Activated CD4-positive, CD25-positive, alpha-beta regulatory T cell (primary cell): ENCODE measurements at regions not wholly inside any gene's neighbourhood (a gene's known extent, or its start where the extent isn't known, plus 50 kb on each side); places are given as distances from the start of the nearest gene placed in this dataset.

ENCODE experiments used
- DNase-seq, 4 experiments: peaks; one replicate each; lab custom pipeline; 2025; lab: John Stamatoyannopoulos, UW

DNA sequence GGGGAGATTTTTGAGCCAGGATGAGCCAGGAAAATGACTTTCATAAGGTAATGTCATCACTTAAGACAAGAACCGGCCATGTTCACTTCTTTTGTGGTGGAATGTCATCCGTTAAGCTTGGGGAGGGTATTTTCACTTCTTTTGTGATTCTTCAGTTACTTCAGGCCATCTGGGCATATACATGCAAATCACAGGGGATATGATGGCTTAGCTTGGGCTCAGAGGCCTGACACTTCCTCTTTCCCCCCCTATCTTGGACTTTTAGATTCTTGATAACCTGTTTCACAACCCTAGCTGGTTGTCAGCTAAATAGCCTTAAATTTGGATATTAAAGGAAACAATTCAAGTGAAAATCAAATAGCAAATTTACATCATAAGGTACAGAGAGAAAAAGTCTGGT, 986.0 kb downstream of the NLGN4Y start:
- DNase-seq, result no peak

DNA sequence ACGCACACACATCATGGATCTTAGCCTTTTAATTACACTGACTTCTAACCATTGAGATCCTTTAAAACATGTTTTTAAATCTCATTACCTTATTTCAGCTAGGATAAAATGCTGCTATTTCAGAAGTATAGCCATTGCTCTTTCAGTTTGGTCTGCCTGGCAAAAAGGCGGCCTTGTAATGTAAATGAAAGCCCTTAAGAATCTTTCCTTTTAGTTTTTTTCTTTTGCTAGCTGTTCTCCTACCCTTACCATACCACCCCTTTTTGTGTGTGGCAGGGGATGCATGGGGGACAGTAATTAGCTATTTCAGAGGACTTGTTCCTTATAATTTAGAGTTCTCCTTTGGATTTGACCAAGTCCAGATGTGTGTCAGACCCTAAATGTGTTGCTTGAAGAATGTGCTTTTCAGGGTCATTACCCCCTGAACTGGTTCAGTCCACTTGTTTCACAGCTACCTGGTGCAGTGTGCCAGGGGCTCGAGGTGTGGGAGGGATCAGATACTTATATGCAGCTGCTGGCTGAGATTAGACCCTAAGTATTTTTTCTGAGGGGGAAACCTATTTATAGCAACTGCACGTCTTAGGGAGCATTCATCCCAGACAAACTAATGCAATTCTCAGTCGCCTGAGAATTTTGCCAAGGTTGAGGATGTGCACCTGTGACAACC, 986.8 kb downstream of the NLGN4Y start:
- DNase-seq, result no peak

DNA sequence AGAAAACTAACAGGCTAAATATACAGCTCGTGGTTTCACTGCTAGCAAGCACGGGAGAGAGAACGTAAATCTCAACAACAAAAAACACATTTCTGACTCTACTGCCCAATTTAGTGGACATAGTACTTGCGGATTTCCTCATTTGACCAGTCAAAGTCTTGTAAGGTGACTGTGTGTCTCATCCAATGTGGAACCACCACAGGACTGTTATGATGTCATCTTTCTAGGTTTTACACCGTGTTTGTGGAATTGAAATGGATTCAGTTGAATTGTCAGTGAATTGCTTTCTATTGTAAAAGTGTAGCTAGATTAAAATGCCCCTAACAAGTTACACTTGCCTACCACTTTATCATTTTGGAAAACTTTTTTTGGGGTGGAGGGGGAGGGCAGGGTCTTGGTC, 1010.8 kb downstream of the NLGN4Y start:
- no peak for DNase-seq

DNA sequence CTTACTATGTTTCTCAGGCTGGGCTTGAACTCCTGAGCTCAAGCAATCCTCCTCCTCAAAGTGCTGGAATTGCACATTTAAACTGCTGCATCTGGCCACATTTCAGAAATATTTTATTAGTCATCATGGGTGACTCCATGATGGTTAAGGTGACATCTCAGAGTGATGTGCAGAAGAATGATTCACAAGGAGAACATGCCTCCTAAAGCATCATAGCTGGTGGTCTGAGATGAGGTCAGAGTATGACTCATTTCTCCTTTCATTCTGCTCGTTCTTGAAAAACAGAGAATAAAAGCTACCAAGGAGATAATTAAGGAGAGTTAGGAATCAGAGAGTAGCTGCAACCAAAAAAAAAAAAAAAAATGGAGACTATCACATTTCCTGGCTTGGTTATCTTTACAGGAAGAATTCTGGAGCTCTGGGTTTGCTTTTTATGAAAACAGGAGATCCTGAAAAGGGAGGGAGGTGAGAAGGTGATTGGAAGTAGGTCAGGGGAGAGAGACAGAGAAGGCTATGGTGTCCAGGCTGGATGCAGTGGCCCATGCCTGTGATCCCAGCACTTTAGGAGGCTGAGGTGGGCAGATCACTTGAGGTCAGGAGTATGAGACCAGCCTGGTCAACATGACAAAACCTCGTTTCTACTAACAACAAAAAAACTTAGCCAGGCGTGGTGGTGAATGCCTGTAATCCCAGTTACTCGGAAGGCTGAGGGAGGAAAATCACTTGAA, 1011.6 kb downstream of the NLGN4Y start:
- no peak for DNase-seq

DNA sequence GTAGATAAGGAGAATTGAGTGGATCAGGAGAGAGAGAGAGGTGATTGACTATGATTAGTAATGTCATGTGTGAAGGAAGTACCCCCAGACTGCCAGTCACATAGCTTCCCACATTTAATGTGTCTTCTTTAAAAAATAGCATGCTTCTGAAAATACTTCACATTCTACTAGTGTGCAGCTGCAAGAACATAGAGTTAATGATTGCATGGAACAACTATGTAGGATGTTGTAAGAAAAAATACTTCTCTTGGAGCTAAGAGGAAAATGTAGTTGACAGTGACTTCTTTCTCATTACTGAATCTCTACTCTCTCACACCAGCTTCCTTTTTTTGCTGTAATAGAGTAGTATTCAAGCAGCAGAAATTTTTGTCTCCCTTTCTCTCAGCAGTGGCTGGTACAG, 1016.2 kb downstream of the NLGN4Y start:
- DNase-seq, result no peak

DNA sequence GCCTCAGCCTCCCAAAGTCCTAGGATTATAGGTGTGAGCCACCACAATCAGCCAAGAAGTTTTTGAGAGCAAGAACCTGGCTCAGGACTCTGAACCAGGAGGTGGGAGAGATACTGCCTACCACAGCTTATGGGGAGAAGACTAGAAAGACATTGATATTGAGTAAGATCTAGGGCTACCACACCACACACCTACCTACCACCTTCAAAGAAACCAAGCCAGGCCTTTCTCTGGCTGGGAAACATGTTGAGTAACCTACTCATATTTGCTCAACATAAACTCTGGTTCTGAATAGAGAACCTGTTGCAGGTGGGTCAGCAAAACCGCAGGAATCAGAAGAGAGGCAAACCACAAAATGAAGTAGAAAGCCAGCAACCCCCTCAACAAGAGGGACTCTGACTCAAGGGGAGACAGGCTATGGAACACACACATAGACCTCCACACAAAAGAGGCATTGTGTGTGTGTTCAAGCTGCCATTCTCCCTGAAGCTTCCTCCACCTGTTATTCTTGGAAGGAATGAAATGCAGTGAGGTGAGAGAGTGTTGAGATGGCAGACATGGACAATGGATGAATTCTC, 1021.9 kb downstream of the NLGN4Y start:
- no peak for DNase-seq

DNA sequence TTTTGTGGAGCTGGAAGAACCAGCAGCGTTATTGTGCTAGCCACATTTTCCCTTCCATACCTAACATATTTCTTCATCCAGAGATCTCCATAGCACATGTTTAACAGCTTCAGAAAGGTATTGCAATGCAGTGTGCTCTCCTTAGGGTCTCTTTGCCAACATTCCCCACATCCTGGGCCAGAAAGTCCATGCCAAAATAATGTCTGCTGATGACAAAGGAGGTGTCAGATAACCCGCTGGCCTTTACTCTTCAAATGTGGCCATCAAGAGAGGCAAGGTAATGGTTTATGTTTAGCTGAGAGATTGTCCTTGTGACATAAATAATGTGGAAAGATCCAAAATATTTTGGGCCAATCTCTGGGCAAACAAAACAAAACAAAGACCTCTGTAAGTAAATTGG, 1027.7 kb downstream of the NLGN4Y start:
- DNase-seq, result no peak

DNA sequence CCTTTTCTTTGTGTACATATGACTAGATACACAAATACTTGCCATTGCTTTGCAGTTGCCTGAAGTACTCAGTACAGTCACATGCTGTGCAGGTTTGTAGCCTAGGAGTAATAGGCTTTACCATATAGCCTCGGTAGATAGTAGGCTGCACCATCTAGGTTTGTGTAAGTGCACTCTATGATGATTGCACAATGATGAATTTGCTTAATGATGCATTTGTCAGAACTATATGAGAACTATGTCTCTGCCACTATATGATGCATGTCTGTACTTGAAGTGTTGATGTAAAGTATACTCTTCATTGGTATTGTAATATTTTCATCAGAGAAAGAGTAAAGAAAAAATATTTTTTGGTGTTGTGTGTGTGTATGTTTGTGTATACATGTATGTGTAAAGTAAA, 1030.7 kb downstream of the NLGN4Y start:
- DNase-seq, result no peak

DNA sequence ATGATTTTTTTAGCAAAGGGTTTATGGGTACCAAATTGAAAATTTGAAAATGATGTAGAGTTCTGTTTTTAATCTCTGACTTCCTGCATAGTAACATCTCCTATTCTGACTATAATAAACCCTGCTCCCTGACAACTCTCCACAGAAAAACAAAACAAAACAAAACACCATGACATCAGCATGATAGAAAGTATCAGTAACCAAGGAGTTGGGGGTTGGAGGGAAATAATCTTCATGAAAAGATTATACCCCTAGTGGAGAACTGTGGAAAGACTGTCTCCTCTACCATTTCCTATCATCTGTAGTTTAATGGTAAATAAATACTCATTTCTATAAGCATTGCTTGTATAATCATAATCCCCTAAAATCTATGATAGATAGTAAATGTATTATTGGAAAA, 1034.8 kb downstream of the NLGN4Y start:
- no peak for DNase-seq

DNA sequence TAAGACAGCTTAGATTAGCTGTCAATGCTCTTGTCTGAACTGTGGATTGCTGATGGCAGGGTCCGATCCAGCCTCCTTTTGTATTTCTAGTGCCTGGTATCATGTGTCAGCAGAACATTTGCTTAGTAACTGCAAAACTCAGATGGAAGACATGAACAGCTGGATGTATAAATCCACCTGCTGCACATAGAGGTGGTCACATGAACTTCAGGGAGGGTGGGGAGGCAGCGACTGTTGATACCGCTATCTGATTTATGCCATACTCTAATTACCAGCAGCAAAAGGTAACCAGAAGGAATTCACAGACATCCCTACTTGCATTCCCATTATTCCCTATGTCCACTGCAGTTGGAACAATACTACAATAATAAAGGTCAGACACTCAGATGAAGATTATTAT, 1036.5 kb downstream of the NLGN4Y start:
- no peak for DNase-seq

DNA sequence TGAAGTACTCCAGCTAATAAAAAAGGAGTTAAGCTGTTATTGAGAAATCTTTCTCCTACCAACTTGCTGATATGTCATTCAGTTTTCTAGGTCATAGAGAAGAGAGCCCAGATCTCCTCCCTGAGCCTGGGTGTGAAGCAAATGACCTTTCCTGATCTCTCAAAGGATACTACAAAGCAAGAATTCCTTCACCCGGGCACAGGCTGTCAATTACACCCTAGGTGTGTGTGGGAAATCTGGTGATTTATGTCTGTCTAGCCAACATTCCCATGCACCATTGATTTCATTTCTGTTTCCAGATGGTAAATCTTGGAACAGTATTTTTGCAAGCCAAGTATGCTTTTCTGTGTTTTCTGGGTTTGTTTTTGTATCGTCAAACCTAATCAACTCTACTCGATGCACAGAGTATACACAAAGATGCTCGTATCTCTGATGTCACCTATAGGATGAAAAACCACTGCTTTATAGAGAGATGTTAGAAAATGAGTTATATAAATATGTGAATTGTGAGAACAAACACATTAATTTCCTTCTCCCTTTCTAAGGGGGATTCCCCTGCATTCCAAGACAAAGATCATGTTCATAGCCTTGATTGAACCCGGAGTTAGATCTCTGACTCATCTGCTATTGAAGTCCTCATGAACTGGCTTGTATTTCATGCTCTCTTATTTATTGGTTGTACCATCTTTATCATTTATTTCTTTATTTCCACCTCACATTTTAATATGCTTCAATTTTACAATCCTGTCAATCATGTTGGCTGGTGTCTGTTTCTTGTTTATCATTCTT, 1037.4 kb downstream of the NLGN4Y start:
- no peak for DNase-seq

DNA sequence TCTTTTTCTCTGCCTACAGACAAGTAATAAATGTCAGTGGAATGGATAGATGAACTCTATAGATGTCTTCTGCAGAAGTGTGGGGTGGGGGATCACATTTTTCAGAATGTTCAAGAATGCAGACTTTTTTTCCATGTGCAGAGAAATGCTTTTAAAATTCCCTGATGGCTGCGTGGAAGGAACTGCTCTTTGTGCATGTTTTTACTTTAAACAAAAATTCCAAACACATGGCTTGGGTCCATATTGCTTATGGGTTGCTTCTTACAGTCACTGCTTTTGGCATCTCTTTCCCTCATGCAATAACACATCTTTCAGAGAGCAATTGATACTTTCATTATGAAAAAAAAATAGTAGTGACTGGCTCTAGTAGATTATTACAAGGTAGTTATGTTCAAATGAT, 1053.6 kb downstream of the NLGN4Y start:
- no peak for DNase-seq

DNA sequence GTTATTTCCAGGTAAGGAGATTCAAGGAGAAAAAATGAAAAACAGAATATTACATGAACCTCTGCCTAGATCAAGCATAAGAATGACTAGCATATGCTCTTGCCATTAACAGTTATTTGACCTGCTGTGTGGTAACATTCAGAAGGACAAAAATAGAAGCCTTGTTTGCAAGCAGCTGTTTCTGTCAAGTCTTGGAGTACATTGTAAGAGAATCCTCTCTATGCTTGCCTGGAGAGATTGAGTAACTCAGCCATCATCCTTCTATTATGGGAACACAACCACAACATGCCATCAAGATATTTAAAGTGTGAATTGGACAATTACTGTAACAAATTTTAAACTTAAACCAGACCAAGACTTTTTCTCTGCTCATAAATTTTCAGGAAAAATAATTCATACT, 1054.4 kb downstream of the NLGN4Y start:
- no peak for DNase-seq

DNA sequence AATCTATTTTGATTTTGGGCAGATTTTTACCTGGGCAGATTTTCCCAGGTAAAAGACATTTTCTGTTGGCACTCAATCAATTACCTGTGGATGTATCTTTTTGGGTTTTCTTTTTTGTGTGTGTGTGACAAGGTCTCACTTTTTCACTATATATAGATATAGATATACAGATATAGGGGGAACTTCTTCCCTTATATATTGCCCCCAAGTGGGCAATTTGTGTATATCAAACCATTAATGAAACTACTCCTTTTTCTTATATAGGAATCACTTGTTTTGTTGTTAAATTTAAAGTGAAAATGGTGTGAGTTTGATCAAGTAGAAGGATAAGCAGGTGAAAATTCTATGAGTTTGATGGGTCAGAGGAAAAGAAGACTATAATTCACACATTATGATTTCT, 1054.9 kb downstream of the NLGN4Y start:
- no peak for DNase-seq

DNA sequence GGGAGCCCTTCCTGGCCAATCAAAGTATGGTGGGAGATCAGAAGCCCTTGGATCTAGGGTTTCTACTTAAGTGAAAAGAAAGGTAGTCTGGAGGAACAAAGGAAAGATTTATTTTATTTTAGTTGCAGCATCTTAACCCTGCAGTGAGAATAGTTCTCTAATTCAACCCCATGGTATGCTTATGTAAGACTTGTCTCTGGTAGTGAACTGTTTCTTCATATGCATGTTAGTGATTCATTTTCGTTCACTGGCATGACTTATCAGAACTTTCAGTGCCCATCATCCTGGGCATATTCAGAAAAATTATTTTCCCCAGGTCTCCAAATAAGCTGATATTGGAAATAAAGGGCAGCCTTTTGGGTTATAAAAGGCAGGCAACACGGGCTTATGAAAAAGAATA, 1058.8 kb downstream of the NLGN4Y start:
- DNase-seq, result no peak

DNA sequence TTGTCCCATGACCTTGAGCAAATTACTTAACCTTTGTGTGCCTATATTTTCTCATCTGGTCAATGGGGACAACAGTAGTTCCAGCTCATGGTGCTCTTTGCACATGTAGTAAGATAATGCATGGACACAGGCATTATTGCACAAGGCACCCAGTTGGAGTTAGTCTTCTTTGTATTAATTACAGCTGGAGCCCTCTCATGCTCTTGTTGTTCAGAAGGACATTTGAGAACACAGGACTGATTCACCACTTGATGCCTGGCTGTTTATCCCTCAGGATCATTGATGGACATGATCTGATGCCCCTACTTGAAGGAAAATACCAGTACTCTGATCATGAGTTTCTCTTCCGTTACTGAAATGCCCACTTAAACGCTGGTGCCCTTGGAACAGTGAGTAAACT, 1068.6 kb downstream of the NLGN4Y start:
- no peak for DNase-seq

DNA sequence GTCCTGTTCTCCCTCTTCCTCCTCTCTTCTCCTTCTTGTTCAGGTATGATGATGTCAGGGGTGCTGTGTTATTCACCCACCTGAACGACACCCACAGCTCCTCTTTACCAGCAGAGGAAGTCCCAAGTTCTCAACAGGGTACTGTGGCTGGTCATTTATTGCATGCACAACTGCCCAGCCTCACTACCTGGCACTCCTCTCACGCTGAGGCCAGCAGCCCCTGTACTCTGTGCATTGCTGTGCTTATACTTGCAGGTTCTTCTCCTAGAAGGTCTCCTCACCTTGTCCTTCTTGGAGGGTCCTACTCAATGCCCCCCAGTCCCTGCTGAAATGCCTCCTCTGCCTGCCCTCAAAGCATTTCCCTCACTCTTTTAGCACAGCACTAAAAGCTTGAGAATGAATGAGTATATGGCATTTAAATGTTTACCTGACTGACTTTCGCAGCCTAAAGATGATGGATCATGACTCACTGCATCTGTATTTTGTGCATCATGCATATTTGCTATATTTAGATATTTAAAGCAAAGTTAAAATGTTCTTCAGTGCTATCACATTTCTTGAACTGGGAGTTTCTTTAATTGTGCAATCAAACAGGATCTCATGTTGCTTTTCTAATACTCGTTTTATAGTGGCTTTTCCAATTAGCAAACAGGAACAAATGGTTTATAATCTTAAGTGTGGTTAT, 1069.3 kb downstream of the NLGN4Y start:
- no peak for DNase-seq

DNA sequence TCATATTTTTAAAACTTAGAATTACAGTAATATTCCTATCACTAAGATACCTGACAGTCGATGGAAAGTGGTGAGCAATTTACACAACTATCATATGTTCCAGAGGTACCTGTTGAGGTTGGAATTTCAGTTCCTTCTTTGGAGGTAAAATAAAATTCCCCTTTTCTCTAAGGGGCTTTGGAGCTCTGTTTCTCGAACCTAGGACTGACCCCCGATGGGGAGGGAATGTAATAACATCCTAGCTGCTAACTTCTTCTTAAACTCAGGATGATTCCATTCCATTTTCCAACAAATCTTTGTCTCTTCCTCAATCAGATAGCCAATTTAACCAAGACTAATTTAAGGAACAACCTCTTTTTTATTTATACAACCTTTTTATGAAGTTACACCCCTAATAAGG, 1069.8 kb downstream of the NLGN4Y start:
- no peak for DNase-seq

DNA sequence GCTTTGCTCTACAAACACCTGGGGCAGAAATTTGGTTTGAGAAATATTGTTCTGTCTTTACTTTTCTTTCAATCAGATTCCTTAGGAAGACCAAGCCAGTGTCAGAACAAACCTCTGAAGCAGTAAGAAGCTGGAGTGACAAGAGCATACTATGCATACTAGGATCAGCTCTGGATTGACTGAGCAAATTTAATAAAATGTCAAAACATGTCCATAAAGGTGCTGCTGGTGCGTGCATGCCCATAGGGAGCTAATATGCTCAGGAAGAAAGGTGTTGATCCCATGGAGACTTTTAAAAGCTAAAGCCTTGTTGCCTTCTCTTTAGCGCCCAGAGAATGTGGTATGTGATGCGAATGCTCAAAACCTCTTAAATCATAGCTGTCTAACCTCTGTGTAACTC, 1076.2 kb downstream of the NLGN4Y start:
- DNase-seq, result no peak

DNA sequence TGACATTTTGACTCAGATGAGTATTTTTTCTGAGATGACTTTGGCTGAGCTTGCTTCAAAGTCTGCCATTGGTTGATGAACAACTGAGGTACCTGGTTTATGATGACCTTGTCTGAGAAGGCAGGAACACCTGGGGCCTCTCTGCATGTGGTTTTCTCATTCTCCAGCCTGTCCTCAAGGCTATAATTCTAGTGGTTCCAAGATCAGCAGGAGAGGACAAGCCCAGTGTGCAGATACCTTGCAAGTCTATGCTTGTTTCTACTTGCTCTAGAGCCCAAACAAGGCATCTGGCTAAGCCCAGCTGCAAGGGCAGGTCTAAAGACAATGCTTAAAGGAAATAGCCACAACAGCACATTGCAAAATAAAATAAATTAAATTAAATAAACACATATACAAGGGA, 1100.0 kb downstream of the NLGN4Y start:
- no peak for DNase-seq

DNA sequence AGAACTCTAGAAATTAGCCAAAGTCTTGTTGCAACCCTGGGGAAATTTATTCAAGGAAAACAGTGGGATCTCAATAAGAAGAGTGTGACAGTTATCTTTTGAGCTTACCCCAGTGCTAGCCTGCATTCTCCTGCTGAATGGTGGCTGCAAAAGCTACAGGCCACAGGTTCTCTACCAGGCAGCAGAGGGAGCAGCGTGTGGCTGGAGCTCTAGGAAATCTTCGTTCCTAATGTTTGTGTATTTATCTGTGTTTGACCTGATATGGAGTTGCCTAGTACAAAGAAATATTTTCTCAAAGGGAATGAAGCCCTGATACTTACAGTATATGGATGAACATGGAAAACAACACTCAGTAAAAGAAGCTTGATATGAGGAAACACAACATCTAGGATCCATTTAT, 1100.6 kb downstream of the NLGN4Y start:
- no peak for DNase-seq

DNA sequence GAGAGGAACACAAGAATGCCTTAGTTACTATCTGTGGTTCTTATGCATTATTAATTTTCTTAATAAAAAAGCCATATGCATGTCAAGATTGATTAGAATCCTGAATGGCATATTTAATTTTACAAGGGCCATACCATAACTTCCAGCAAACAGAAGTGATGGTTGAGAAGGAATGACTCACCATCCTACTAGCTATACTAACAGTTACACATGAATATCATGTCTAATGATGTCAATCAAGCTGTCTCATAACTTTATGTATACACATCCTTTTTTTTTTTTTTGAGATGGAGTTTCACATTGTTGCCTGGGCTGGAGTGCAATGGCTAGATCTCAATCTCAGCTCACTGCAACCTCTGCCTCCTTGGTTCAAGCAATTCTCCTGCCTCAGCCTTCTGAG, 1123.9 kb downstream of the NLGN4Y start:
- DNase-seq, result no peak
